ENCODE measurements at regions not wholly inside any gene's neighbourhood (a gene's known extent, or its start where the extent isn't known, plus 50 kb on each side); places are given as distances from the start of the nearest gene placed in this dataset.

- ChIA-PET CTCF (no interaction called here), POLR2A (no interaction called here)
- TF ChIP-seq CTCF (IDR thresholded peaks at IDR 0.05; ENCODE audit: control extremely low read depth, extremely low read depth, low read depth, missing control alignments): no peak
- DNase-seq (ENCODE audit: extremely low spot score): no peak
These were observed 207.0 kb upstream of the IRX3 start for GRCh38 chr16:54493594-54493993.

- CTCF ChIA-PET: no interaction called here
- DNase-seq (ENCODE audit: extremely low spot score): no peak
- TF ChIP-seq CTCF (IDR thresholded peaks at IDR 0.05; ENCODE audit: control extremely low read depth, extremely low read depth, low read depth, missing control alignments): no peak
- POLR2A ChIA-PET: no interaction called here
These were observed 206.5 kb upstream of the IRX3 start for GRCh38 chr16:54493061-54493460.

- ChIA-PET POLR2A (no interaction called here), CTCF (no interaction called here)
- DNase-seq (ENCODE audit: extremely low spot score): no peak
- no peak for TF ChIP-seq CTCF (IDR thresholded peaks at IDR 0.05; ENCODE audit: control extremely low read depth, extremely low read depth, low read depth, missing control alignments)
These were observed 203.5 kb upstream of the IRX3 start for GRCh38 chr16:54490112-54490488.

- POLR2A ChIA-PET: no interaction called here
- TF ChIP-seq CTCF (IDR thresholded peaks at IDR 0.05; ENCODE audit: control extremely low read depth, extremely low read depth, low read depth, missing control alignments): no peak
These were observed 202.9 kb upstream of the IRX3 start for GRCh38 chr16:54489225-54490111.

GRCh38 chr16:54488729-54489128 is 202.1 kb upstream of the IRX3 start:
- CTCF ChIA-PET: no interaction called here
- TF ChIP-seq CTCF (IDR thresholded peaks at IDR 0.05; ENCODE audit: control extremely low read depth, extremely low read depth, low read depth, missing control alignments): no peak
- POLR2A ChIA-PET: no interaction called here
- no peak for DNase-seq (ENCODE audit: extremely low spot score)

More at GRCh38 chr16:54489225-54490111, 202.9 kb upstream of the IRX3 start:
- no peak for DNase-seq (ENCODE audit: extremely low spot score)
- CTCF ChIA-PET: no interaction called here

GRCh38 chr16:54487933-54488332 is 201.3 kb upstream of the IRX3 start:
- TF ChIP-seq CTCF (IDR thresholded peaks at IDR 0.05; ENCODE audit: control extremely low read depth, extremely low read depth, low read depth, missing control alignments): no peak
- ChIA-PET CTCF (interaction anchor here (0.7 kb wide), 1 partner anchor 18 kb away, joined by 3 read pairs; no protein-coding TSS in a partner anchor), POLR2A (no interaction called here)
- no peak for DNase-seq (ENCODE audit: extremely low spot score)

All from GM10248 (cell line).